CD8-positive, alpha-beta memory T cell (primary cell): ENCODE measurements at regions not wholly inside any gene's neighbourhood (a gene's known extent, or its start where the extent isn't known, plus 50 kb on each side); places are given as distances from the start of the nearest gene placed in this dataset.
"Not testable (repeated sequence)": the region's sequence is repeated elsewhere in the genome, so short reads cannot be mapped to it uniquely, and the experiment has no call there.

Source experiments
- CTCF ChIA-PET: fragments of 350-600 bp; sonication (Branson Sonifier 250); formaldehyde crosslinking; loops from one replicate; lab custom pipeline; 2021; ENCODE audit warnings: antibody characterized with exemption; lab: Charles Lee
- POLR2A ChIA-PET: fragments of 350-600 bp; sonication (Branson Sonifier 250); formaldehyde crosslinking; loops from one replicate; lab custom pipeline; 2021; ENCODE audit warnings: antibody characterized with exemption; lab: Charles Lee
- DNase-seq, 5 donors: peaks; one replicate each; pipeline versions ENCODE4 v3.0.0 to v3.0.0-alpha.2; 2020 to 2022; ENCODE audit warnings: mixed read lengths in 1 of 5
- H3K27ac ChIP-seq: one replicate; pipeline ENCODE4 v1.7.0; 2013; ENCODE audit warnings: low read depth, mild to moderate bottlenecking, low read length, moderate library complexity
- H3K27me3 ChIP-seq: 2 replicates; pipeline ENCODE4 v1.7.0; 2013; ENCODE audit warnings: low read length, mild to moderate bottlenecking; ENCODE audit not compliant: insufficient read depth, poor library complexity, severe bottlenecking
- H3K36me3 ChIP-seq: 2 replicates; pipeline ENCODE4 v1.7.0; 2013; ENCODE audit warnings: mild to moderate bottlenecking, low read length, moderate library complexity; ENCODE audit not compliant: insufficient read depth
- H3K4me1 ChIP-seq: 2 replicates; pipeline ENCODE4 v1.7.0; 2013; ENCODE audit warnings: mild to moderate bottlenecking, low read length, moderate library complexity; ENCODE audit not compliant: insufficient read depth
- H3K4me3 ChIP-seq: 2 replicates; pipeline ENCODE4 v1.7.0; 2013; ENCODE audit warnings: mild to moderate bottlenecking, low read length
- H3K9me3 ChIP-seq: 2 replicates; pipeline ENCODE4 v1.7.0; 2013; ENCODE audit warnings: mild to moderate bottlenecking, low read length
- H3K27ac Mint-ChIP-seq, 8 donors: one replicate each; pipeline ENCODE4 v1.8.0; 2020 to 2021; ENCODE audit warnings: mixed read lengths in 8 of 8, mild to moderate bottlenecking in 6 of 8, inconsistent platforms in 3 of 8, moderate library complexity in 3 of 8
- H3K27me3 Mint-ChIP-seq, 2 donors: one replicate each; pipeline ENCODE4 v1.8.0; 2020 to 2021; ENCODE audit warnings: mixed read lengths in 2 of 2, mild to moderate bottlenecking in 1 of 2, moderate library complexity in 1 of 2
- H3K36me3 Mint-ChIP-seq, 3 donors: one replicate each; pipeline ENCODE4 v1.8.0; 2020 to 2021; ENCODE audit warnings: mixed read lengths in 3 of 3, inconsistent platforms in 1 of 3, mild to moderate bottlenecking in 1 of 3
- H3K4me1 Mint-ChIP-seq, 3 donors: one replicate each; pipeline ENCODE4 v1.8.0; 2020 to 2021; ENCODE audit warnings: mixed read lengths in 3 of 3, inconsistent platforms in 1 of 3, mild to moderate bottlenecking in 1 of 3
- H3K4me3 Mint-ChIP-seq, 7 donors: one replicate each; pipeline ENCODE4 v1.8.0; 2020 to 2021; ENCODE audit warnings: mixed read lengths in 7 of 7, mild to moderate bottlenecking in 6 of 7, moderate library complexity in 4 of 7, inconsistent platforms in 2 of 7
- H3K9me3 Mint-ChIP-seq, 5 donors: one replicate each; pipeline ENCODE4 v1.8.0; 2020 to 2022; ENCODE audit warnings: mixed read lengths in 5 of 5, mild to moderate bottlenecking in 3 of 5, moderate library complexity in 2 of 5, inconsistent platforms in 1 of 5

GRCh38 chr6:10140136-10140535, 274.7 kb downstream of the TFAP2A start:
- Mint-ChIP-seq H3K36me3 (no peaks in the 10 kb centered on the region), H3K9me3 (no peaks in the 10 kb centered on the region), H3K4me1 (no peaks in the 10 kb centered on the region), H3K27ac (no peak overlapping the region), H3K4me3 (no peak overlapping the region), H3K27me3 (peaks cover 0 to 5% of the 10 kb centered on the region in 2 donors)
- ChIA-PET CTCF (no interaction called here), POLR2A (no interaction called here)
- H3K4me1 ChIP-seq, result no peaks in the 10 kb centered on the region
- no peak for DNase-seq
- H3K27ac ChIP-seq, result no peak overlapping the region
- H3K27me3 ChIP-seq, result no peaks in the 10 kb centered on the region
- no peaks in the 10 kb centered on the region for H3K36me3 ChIP-seq
- H3K9me3 ChIP-seq, result no peaks in the 10 kb centered on the region
- no peak overlapping the region for H3K4me3 ChIP-seq

DNA sequence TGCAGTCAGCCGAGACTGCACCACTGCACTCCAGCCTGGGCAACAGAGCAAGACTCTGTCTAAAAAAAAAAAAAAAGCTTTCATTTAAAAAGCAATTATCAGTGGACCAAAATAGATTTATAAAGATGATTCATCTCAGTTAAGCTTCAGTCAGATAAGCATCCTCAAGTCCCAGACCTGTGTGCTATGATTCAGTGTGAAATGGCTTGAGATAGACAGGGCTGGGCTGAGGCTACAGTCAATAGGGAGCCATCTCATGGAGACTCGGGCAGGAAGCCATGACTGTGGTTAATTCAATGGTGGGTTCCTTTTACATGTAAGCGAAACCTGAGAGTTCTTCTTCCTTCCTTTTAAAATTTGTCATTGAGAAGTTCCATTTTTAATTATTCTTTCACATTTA, 276.0 kb downstream of the TFAP2A start:
- H3K4me1 ChIP-seq, result no peaks in the 10 kb centered on the region
- peaks cover 0 to 2% (median 0%) of the 10 kb centered on the region in 5 donors for H3K9me3 Mint-ChIP-seq
- no peaks in the 10 kb centered on the region for H3K36me3 ChIP-seq
- no peak overlapping the region for H3K4me3 ChIP-seq
- no peaks in the 10 kb centered on the region for H3K4me1 Mint-ChIP-seq
- H3K9me3 ChIP-seq, result no peaks in the 10 kb centered on the region
- no peak overlapping the region for H3K27ac Mint-ChIP-seq
- H3K27me3 Mint-ChIP-seq, result peaks cover 2 to 5% of the 10 kb centered on the region in 2 donors
- DNase-seq, result no peak
- no peak overlapping the region for H3K27ac ChIP-seq
- CTCF ChIA-PET, result no interaction called here
- no peaks in the 10 kb centered on the region for H3K27me3 ChIP-seq
- H3K4me3 Mint-ChIP-seq, result no peak overlapping the region
- H3K36me3 Mint-ChIP-seq, result no peaks in the 10 kb centered on the region
- POLR2A ChIA-PET, result no interaction called here

DNA sequence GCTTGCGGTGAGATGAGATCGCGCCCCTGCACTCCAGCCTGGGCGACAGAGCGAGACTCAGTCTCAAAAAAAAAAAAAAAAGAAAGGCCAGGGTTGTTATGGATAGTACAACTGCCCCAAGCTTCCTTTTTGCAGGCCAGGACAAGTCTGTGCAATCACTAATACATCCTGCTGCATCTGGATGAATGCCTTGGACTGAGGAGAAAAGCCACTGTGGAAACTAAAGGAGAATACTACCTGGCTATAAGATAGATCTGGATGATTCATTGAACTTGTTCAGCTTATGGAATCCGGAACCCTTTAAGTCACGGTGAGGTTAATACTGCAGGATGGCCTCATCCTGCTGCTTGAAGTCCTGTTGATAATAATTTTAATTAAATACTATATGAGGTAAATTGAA, 278.2 kb downstream of the TFAP2A start:
- H3K9me3 Mint-ChIP-seq, result peaks cover 0 to 6% (median 0%) of the 10 kb centered on the region in 5 donors
- no peak overlapping the region for H3K4me3 Mint-ChIP-seq
- H3K27ac Mint-ChIP-seq, result no peak overlapping the region
- no peaks in the 10 kb centered on the region for H3K36me3 Mint-ChIP-seq
- H3K27me3 ChIP-seq, result no peaks in the 10 kb centered on the region
- POLR2A ChIA-PET, result no interaction called here
- no peak for DNase-seq
- H3K27ac ChIP-seq, result no peak overlapping the region
- no peaks in the 10 kb centered on the region for H3K4me1 ChIP-seq
- peaks cover 0 to 3% of the 10 kb centered on the region in 2 donors for H3K27me3 Mint-ChIP-seq
- H3K36me3 ChIP-seq, result no peaks in the 10 kb centered on the region
- no peaks in the 10 kb centered on the region for H3K4me1 Mint-ChIP-seq
- CTCF ChIA-PET, result no interaction called here
- H3K9me3 ChIP-seq, result no peaks in the 10 kb centered on the region
- H3K4me3 ChIP-seq, result no peak overlapping the region

DNA sequence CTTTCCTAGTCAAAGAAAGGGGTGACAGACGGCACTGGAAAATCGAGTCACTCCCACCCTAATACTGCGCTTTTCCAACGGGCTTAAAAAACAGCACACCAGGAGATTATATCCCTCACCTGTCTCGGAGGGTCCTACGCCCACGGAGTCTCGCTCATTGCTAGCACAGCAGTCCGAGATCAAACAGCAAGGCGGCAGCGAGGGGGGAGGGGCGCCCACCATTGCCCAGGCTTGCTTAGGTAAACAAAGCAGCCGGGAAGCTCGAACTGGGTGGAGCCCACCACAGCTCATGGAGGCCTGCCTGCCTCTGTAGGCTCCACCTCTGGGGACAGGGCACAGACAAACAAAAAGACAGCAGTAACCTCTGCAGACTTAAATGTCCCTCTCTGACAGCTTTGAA, 280.7 kb downstream of the TFAP2A start:
- H3K36me3 Mint-ChIP-seq, POLR2A ChIA-PET, H3K4me3 ChIP-seq, H3K27ac Mint-ChIP-seq, H3K4me1 Mint-ChIP-seq, H3K27me3 Mint-ChIP-seq, H3K36me3 ChIP-seq, H3K4me3 Mint-ChIP-seq, DNase-seq, H3K4me1 ChIP-seq, H3K9me3 Mint-ChIP-seq, H3K27me3 ChIP-seq, CTCF ChIA-PET, H3K9me3 ChIP-seq, H3K27ac ChIP-seq: not testable (repeated sequence)

DNA sequence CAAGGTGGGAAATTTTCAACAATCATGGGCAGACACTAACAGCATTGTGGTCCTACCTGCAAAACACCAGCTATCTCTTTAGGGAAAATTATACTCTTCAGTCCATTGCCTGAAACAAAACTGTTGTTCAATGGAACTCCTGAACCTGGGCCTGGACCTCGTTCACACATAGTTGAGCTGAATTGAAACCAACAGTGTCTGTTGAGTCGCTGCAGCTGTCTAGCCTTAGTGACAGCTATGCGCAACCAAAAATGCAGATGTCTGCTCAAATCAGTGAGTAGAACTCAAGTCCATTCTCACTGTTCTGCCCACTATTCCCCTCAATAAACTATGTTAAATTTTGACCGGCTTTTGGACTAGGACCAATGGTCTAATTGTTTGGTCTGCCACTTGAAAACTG, 286.2 kb downstream of the TFAP2A start:
- Histone ChIP-seq H3K36me3 (no peaks in the 10 kb centered on the region), H3K27ac (no peak overlapping the region), H3K9me3 (no peaks in the 10 kb centered on the region), H3K4me3 (no peak overlapping the region), H3K4me1 (no peaks in the 10 kb centered on the region), H3K27me3 (no peaks in the 10 kb centered on the region)
- H3K27me3 Mint-ChIP-seq, result peaks cover 0 to 4% of the 10 kb centered on the region in 2 donors
- H3K36me3 Mint-ChIP-seq, result no peaks in the 10 kb centered on the region
- H3K4me1 Mint-ChIP-seq, result no peaks in the 10 kb centered on the region
- peaks cover 0 to 3% (median 2%) of the 10 kb centered on the region in 5 donors for H3K9me3 Mint-ChIP-seq
- POLR2A ChIA-PET, result no interaction called here
- DNase-seq, result no peak
- H3K4me3 Mint-ChIP-seq, result no peak overlapping the region
- CTCF ChIA-PET, result no interaction called here
- H3K27ac Mint-ChIP-seq, result no peak overlapping the region

GRCh38 chr6:10122164-10122563, 292.7 kb downstream of the TFAP2A start:
- no peaks in the 10 kb centered on the region for H3K36me3 Mint-ChIP-seq
- ChIA-PET POLR2A (no interaction called here), CTCF (no interaction called here)

GRCh38 chr6:10112871-10113549, 301.9 kb downstream of the TFAP2A start:
- H3K9me3 Mint-ChIP-seq, result peaks cover 0 to 3% (median 2%) of the 10 kb centered on the region in 5 donors
- no peak for DNase-seq
- POLR2A ChIA-PET, result no interaction called here
- Histone ChIP-seq H3K36me3 (no peaks in the 10 kb centered on the region), H3K27ac (no peak overlapping the region), H3K4me1 (no peaks in the 10 kb centered on the region), H3K9me3 (no peaks in the 10 kb centered on the region), H3K4me3 (no peak overlapping the region), H3K27me3 (no peaks in the 10 kb centered on the region)
- H3K36me3 Mint-ChIP-seq, result no peaks in the 10 kb centered on the region
- peaks cover 0 to 7% of the 10 kb centered on the region in 2 donors for H3K27me3 Mint-ChIP-seq
- no peak overlapping the region for H3K4me3 Mint-ChIP-seq
- CTCF ChIA-PET, result no interaction called here
- H3K4me1 Mint-ChIP-seq, result no peaks in the 10 kb centered on the region
- H3K27ac Mint-ChIP-seq, result no peak overlapping the region

More at GRCh38 chr6:10122164-10122563, 292.7 kb downstream of the TFAP2A start:
- no peak overlapping the region for H3K27ac ChIP-seq
- no peaks in the 10 kb centered on the region for H3K36me3 ChIP-seq
- H3K4me3 ChIP-seq, result no peak overlapping the region
- Mint-ChIP-seq H3K4me3 (no peak overlapping the region), H3K9me3 (peaks cover 0 to 3% (median 0%) of the 10 kb centered on the region in 5 donors), H3K4me1 (no peaks in the 10 kb centered on the region), H3K27ac (no peak overlapping the region), H3K27me3 (peaks cover 0 to 4% of the 10 kb centered on the region in 2 donors)
- H3K9me3 ChIP-seq, result no peaks in the 10 kb centered on the region
- H3K27me3 ChIP-seq, result no peaks in the 10 kb centered on the region
- no peak for DNase-seq
- no peaks in the 10 kb centered on the region for H3K4me1 ChIP-seq

DNA sequence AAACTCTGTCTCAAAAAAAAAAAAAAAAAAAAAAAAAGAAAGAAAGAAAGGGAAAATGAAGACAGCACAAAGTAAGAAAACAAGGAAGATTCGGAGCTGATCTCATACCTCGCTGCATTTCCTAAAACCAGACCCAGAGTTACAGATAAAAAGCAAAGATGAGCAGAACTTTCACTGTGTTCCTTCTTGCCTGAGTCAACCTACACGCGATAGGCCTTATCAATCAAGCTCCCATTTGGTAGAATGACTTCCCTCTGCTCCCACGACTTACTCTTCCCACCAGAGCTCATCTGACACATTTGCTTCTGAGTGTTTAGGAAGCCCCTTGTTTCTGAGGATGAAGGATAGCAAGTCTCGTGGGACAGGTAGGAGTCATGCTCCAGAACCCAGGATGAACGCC, 302.9 kb downstream of the TFAP2A start:
- ChIA-PET POLR2A (no interaction called here), CTCF (no interaction called here)
- no peaks in the 10 kb centered on the region for H3K36me3 ChIP-seq
- no peaks in the 10 kb centered on the region for H3K9me3 ChIP-seq
- no peaks in the 10 kb centered on the region for H3K4me1 ChIP-seq
- peaks cover 0 to 6% (median 3%) of the 10 kb centered on the region in 5 donors for H3K9me3 Mint-ChIP-seq
- H3K4me1 Mint-ChIP-seq, result no peaks in the 10 kb centered on the region
- no peaks in the 10 kb centered on the region for H3K27me3 ChIP-seq
- no peak overlapping the region for H3K4me3 Mint-ChIP-seq
- H3K4me3 ChIP-seq, result no peak overlapping the region
- H3K27ac ChIP-seq, result no peak overlapping the region
- no peak for DNase-seq
- H3K27ac Mint-ChIP-seq, result no peak overlapping the region
- peaks cover 0 to 7% of the 10 kb centered on the region in 2 donors for H3K27me3 Mint-ChIP-seq
- H3K36me3 Mint-ChIP-seq, result no peaks in the 10 kb centered on the region
